GM12875 (cell line): ENCODE measurements at regions not wholly inside any gene's neighbourhood (a gene's known extent, or its start where the extent isn't known, plus 50 kb on each side); places are given as distances from the start of the nearest gene placed in this dataset.

Source experiments
- H3K4me3 ChIP-seq: one replicate; pipeline ENCODE4 v1.5.1; 2011; ENCODE audit warnings: low read depth, low read length, control low read depth
- TF ChIP-seq, protein P1 (sequence below): IDR thresholded peaks from 2 replicates; pipeline ENCODE4 v1.5.1; 2011; ENCODE audit warnings: low read depth, mild to moderate bottlenecking, control low read depth, inconsistent platforms, low read length, moderate library complexity, borderline replicate concordance; ENCODE audit not compliant: insufficient read depth

DNA sequence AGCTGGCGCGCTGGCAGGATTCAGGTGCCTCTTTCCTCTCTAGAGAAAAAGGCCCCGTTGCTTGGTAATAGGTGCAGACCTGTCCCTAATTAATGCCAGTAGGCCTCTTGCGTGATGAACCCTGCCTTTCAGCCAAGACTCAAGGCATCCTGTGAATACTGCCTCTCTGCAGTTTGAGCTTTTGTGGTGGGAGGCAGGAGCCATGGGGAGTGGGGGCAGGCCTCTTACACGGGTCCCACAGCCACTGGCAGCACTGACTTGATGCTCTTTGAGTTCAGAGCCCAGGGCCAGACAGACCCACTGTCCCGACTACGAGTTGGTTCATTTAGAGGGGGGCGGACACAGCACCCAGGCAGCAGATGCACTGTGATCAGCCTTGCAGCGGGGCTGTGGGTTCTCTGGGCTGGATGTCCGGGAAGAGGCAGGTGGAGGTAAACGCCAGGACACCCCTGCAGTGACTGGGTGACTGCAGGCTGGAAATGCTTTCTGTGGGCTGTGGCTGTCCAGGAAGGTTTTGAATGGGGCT is 237.0 kb downstream of the SEC14L1 start:
- no peak overlapping the region for H3K4me3 ChIP-seq
- TF ChIP-seq, protein P1, sequence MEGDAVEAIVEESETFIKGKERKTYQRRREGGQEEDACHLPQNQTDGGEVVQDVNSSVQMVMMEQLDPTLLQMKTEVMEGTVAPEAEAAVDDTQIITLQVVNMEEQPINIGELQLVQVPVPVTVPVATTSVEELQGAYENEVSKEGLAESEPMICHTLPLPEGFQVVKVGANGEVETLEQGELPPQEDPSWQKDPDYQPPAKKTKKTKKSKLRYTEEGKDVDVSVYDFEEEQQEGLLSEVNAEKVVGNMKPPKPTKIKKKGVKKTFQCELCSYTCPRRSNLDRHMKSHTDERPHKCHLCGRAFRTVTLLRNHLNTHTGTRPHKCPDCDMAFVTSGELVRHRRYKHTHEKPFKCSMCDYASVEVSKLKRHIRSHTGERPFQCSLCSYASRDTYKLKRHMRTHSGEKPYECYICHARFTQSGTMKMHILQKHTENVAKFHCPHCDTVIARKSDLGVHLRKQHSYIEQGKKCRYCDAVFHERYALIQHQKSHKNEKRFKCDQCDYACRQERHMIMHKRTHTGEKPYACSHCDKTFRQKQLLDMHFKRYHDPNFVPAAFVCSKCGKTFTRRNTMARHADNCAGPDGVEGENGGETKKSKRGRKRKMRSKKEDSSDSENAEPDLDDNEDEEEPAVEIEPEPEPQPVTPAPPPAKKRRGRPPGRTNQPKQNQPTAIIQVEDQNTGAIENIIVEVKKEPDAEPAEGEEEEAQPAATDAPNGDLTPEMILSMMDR = no peak

DNA sequence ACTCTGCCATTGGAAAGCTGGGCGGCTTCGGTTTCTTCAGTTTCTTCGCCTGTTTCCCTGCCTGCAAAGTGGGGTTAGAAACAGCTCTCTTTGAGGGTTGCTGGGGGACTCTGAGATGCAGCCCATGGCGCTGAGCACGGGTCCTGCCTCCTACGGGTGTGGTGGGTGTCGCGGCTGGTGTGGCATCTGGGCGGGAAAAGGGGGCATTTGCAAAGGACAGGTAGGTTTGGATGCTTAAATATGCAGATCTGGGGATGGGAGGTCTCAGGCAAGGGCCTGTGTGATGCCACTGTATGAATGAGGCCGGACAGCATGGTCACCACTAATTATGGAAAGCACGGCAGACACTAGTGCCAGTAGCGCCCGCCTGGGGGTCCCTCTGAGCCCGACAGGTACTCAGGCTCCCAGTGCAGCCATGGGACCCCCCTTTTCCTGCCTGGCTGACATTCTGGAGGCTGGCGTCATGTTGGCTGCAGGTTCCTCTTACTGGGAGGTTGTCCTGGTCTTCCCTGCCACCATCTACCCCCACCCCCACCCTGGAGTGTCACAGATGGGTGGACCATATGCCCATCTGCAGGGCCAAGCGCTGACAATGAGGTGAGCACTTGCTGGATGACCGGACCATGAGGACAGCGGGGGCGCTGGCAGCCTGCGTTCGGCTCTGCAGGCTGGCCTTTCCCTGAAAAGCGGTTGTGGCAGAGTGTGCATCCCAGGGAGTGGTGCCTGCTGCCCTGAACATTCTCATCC is 237.7 kb downstream of the SEC14L1 start:
- H3K4me3 ChIP-seq = no peak overlapping the region
- TF ChIP-seq, protein P1 = no peak

DNA sequence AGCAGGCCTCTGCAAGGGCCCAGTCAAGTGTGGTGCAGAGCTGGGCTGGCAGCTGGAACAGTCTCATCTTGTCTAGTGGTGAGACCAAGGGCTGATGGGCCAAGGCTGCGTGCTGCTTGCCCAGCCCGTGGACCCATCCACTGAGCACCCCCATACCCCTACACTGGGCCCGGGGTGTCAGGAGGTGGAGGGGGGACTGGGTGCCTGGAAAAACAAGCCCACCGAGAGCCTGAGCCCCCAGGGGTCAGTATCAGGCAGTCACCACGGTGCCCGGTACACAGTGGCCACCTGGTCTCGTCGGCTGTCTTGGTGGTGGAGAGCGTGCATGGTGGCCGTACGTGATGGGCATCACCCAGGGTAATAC is 238.3 kb downstream of the SEC14L1 start:
- H3K4me3 ChIP-seq = no peak overlapping the region
- TF ChIP-seq, protein P1 = no peak

DNA sequence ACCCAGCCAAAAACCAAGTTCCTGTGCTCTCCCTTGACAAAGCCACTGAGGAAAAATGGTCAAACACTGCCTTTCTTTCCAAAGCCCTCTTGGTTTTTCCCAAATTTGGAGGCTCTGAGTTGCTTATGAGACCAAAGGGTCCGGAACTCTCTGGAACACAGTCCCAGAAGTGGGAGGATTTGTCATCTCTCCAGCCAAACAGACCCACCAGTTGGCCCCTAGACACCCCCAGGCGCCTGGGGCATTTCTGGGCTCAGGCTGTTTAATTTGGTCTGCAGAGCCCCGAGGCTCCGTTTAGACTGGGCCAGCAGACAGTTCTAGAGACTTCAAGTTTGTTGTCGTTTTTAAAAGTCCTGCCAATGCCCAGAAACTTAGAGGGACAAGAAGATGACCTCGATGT is 239.1 kb downstream of the SEC14L1 start:
- TF ChIP-seq, protein P1 = no peak
- H3K4me3 ChIP-seq = no peak overlapping the region

DNA sequence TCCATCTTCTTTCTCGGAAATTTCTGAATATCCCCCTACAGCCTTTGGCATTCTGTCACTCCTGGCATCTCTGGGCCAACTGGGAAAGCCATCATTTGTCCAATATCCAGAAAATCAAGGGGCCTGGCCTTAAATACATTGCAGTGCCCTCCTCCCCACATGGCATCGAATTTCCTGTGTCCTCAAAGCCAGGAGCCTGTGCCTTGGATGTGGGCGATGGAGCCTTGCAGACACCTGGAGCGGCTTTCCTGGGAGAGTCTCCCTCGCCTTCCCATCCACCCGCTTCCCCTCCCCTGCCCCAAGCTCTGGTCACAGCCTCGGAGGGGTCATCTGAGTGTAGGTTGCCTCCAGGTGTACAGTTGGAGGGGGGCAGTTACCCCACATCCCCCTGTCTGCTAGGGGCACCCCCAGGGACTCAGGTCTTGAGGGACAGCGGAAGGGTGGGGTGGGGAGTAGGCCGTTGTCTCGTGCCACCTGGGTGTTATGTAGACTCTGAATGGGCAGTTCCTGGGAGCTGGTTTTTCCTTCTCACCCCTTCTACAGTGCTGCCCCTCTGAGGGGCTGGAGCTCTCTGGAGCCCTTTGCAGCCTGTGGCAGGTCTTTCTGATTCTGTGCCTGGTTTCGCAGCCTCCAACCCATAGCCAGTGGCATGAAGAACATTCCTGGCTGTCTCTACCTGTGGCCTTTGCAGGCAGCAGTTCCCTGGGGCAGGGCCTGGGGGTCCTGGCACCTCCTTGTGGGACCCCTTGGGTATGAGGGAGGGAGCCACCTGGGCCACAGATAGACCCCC is 239.8 kb downstream of the SEC14L1 start:
- no peak overlapping the region for H3K4me3 ChIP-seq
- TF ChIP-seq, protein P1 = no peak

DNA sequence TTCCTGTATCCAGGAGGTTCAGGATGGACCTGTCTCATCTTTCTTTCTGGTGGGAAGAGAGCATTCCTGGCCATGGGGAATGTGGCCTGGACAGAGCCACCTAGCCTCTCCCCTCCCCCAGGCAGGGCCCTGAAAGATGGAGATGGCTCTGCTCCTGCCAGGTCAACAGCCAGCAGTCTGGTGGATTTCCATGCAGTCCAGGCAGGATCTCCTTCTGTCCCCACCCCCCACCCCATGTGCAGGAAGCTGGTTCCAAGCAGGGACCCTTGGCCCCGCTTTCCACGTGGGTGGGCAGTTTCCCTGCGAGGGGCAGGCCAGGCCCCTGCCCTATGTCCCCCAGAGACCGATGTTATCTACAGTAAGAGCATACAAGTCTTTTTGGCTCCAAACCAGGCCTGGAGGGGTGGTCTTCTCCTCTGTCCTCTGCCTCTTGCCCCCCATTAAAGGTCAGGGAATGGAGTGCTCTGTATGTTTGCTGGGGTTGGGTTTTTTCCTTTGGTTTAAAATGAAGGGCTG is 240.5 kb downstream of the SEC14L1 start:
- TF ChIP-seq, protein P1 = no peak
- H3K4me3 ChIP-seq = no peak overlapping the region

DNA sequence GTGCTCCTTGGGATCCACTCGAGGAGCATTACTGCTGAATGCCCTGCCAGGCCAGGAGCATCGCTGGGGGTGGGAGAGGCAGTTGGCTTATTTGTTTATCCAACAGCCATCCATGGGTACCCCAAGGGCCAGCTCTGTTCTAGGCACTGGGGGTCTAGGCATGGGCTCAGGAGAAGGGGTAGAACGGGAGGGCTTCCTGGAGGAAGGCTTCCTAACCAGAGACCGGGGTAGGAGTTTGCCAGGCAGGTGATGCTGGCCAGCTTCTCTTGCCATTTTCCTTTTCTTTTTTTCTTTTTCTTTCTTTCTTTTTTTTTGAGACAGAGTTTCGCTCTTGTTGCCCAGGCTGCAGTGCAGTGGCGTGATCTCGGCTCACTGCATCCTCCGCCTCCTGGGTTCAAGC is 241.0 kb downstream of the SEC14L1 start:
- no peak overlapping the region for H3K4me3 ChIP-seq
- TF ChIP-seq, protein P1 = no peak
